Endodermal cell (in vitro differentiated cells): ENCODE measurements at regions not wholly inside any gene's neighbourhood (a gene's known extent, or its start where the extent isn't known, plus 50 kb on each side); places are given as distances from the start of the nearest gene placed in this dataset.

Experiments used
- DNase-seq: peaks from one replicate; pipeline ENCODE4 v3.0.0-alpha.2; 2017
- H3K27ac ChIP-seq: 2 replicates; pipeline ENCODE4 v1.5.1; 2013; ENCODE audit warnings: mild to moderate bottlenecking, low read depth, low read length, moderate library complexity
- H3K27me3 ChIP-seq: 2 replicates; pipeline ENCODE4 v1.6.1; 2013; ENCODE audit warnings: mild to moderate bottlenecking, low read length, moderate library complexity; ENCODE audit not compliant: insufficient read depth, control insufficient read depth, poor library complexity, severe bottlenecking
- H3K36me3 ChIP-seq: 2 replicates; pipeline ENCODE4 v1.7.0; 2013; ENCODE audit warnings: mild to moderate bottlenecking, low read length, moderate library complexity; ENCODE audit not compliant: control insufficient read depth, insufficient read depth
- H3K4me1 ChIP-seq: one replicate; pipeline ENCODE4 v1.7.0; 2013; ENCODE audit warnings: low read length; ENCODE audit not compliant: control insufficient read depth, insufficient read depth
- H3K4me3 ChIP-seq: 2 replicates; pipeline ENCODE4 v1.5.1; 2013; ENCODE audit warnings: mild to moderate bottlenecking, low read length, moderate library complexity
- H3K9ac ChIP-seq: 2 replicates; pipeline ENCODE4 v1.6.1; 2013; ENCODE audit warnings: mild to moderate bottlenecking, low read length, moderate library complexity; ENCODE audit not compliant: poor library complexity, severe bottlenecking; ENCODE audit errors: extremely low read depth
- H3K9me3 ChIP-seq: 2 replicates; pipeline ENCODE4 v1.6.1; 2013; ENCODE audit warnings: mild to moderate bottlenecking, low read length, moderate library complexity; ENCODE audit not compliant: control insufficient read depth
- H3K27ac Mint-ChIP-seq: 2 replicates; pipeline ENCODE4 v1.8.0; 2020; ENCODE audit warnings: mixed read lengths
- H3K27me3 Mint-ChIP-seq: 2 replicates; pipeline ENCODE4 v1.8.0; 2021; ENCODE audit warnings: mild to moderate bottlenecking, mixed read lengths; ENCODE audit not compliant: insufficient read depth
- H3K36me3 Mint-ChIP-seq: 2 replicates; pipeline ENCODE4 v1.8.0; 2020; ENCODE audit warnings: low read depth, mixed read lengths
- H3K4me1 Mint-ChIP-seq: 2 replicates; pipeline ENCODE4 v1.8.0; 2020; ENCODE audit warnings: mixed read lengths
- H3K4me3 Mint-ChIP-seq: 2 replicates; pipeline ENCODE4 v1.8.0; 2020; ENCODE audit warnings: mild to moderate bottlenecking, moderate library complexity, mixed read lengths
- H3K9me3 Mint-ChIP-seq: 2 replicates; pipeline ENCODE4 v1.8.0; 2020; ENCODE audit warnings: mild to moderate bottlenecking, mixed read lengths
- CTCF ChIP-seq: fragments of 200-600 bp; sonication (generic); conservative IDR thresholded peaks from 2 replicates; pipeline ENCODE4 v1.5.0; 2021; ENCODE audit warnings: antibody characterized with exemption, mild to moderate bottlenecking
- WGBS, 2 experiments: methylation state at CpG; one replicate each; pipeline versions ENCODE4 v1.1.5 to v1.1.7; 2013; ENCODE audit warnings: missing lambda C conversion rate in 2 of 2, mixed read lengths in 1 of 2; ENCODE audit not compliant: insufficient coverage in 1 of 2, insufficient read length in 1 of 2; 5-methylcytosine and 5-hydroxymethylcytosine counted together

GRCh38 chr5:173785866-173786265 lies 102.3 kb upstream of the CPEB4 start:
- no peak for DNase-seq
- Mint-ChIP-seq H3K27ac (no peak overlapping the region), H3K9me3 (no peaks in the 10 kb centered on the region), H3K4me1 (peaks cover 13% of the 10 kb centered on the region), H3K27me3 (peaks cover 13% of the 10 kb centered on the region), H3K36me3 (no peaks in the 10 kb centered on the region), H3K4me3 (no peak overlapping the region)
- Histone ChIP-seq H3K9ac (no peak overlapping the region), H3K27me3 (peaks cover 10% of the 10 kb centered on the region), H3K36me3 (no peaks in the 10 kb centered on the region), H3K4me3 (no peak overlapping the region), H3K9me3 (no peaks in the 10 kb centered on the region), H3K27ac (peak overlapping the region; percentile 78), H3K4me1 (no peaks in the 10 kb centered on the region)
- no peak for TF ChIP-seq CTCF
- WGBS, 2 experiments, result 87 to 90% methylated on average over 3 of the region's 3 CpGs

DNA sequence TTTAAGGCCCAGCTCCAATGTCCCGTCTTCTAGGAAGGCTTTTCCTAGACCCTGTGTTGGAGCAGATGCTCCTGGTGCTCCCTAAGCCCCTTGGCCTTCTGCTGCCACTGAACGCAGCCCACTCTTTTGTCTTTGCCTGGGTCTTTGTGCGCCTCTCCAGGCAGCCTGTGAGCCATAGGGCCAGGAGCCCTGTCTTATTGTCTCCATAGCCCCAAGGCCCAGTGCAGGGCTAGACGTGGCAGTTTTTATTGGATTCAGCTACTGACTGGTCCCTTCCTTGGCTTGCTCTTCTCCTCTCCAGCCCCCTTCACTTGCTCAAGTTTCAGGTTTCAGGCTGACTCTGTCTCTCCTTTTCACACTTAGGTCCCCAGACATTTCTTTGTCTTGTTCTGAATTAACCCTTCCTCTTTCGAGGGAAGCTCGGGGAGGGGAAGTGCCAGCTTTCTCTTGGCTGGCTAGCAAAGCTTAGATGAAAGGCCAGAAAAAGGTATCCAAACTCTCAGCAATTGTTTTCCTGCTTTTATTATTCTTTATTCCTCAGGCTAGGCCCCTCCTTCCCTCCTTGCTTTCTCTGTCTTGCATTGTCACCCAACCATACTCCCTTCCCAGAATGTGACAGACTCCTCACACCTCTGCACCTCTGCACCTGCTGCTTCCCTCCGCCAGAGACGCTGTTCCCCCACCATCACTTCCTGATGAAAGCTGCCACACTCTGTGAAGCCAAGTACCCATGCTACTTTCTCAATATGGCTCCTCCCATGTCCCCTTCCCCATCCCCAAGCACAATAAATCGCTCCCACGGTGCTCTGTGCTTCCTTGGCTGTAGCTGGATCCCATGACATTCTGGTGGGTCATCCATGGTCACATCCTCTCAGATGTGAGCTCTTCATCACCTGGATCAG lies 101.6 kb upstream of the CPEB4 start:
- Histone ChIP-seq H3K27ac (peak overlapping the region; percentile 78), H3K4me3 (no peak overlapping the region), H3K4me1 (no peaks in the 10 kb centered on the region), H3K36me3 (no peaks in the 10 kb centered on the region), H3K27me3 (peaks cover 7% of the 10 kb centered on the region), H3K9ac (no peak overlapping the region), H3K9me3 (no peaks in the 10 kb centered on the region)
- TF ChIP-seq CTCF, result peak; percentile 60
- H3K27me3 Mint-ChIP-seq, result peaks cover 12% of the 10 kb centered on the region
- no peaks in the 10 kb centered on the region for H3K9me3 Mint-ChIP-seq
- peak overlapping the region; percentile 31 for H3K27ac Mint-ChIP-seq
- H3K4me1 Mint-ChIP-seq, result peaks cover 13% of the 10 kb centered on the region
- WGBS, 2 experiments, result 72 to 73% methylated on average over 10 of the region's 10 CpGs
- H3K36me3 Mint-ChIP-seq, result no peaks in the 10 kb centered on the region
- DNase-seq, result peak; percentile 75
- H3K4me3 Mint-ChIP-seq, result no peak overlapping the region

DNA sequence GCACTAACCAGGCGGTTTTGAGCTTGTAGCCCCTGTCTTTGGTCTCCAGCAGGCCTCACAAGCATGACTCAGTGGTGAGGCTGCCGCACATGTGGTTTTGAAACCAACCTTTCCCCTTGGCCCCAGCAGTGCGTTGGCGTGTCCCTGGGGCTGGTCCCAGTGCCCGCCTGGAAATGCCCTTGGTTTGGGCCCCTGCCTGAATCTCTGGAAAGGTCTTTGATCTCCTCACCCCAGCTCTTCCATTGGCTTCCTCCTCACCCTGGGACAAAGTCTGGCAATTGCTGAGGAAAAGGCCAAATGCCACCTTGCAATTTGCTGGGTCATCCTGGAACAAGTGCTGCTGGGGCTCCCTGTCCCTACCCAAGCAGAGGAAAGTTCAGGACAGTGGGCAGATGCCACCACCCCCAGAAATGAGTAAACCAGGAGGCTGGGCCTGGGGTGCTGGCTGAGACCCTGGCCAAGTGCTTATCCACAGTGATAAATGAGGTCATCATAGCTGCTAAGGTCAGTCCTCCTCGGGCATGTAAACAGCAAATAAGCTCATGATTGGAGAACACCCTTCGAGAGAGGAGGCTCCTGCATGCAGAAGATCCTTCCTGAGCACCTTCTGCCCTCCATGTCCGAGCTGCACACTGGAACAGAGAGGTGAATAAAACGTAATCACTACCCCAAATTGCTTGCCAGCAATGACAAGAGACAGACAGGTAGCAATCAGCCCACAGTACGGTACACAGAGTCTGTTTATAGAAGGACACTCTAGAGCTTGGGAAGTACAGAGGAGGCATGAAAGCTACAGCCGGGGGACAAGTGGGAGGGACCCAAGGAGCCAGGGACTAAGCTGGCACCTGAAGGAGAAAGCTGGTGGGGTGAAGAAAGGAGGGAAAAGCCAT lies 98.9 kb upstream of the CPEB4 start:
- no peaks in the 10 kb centered on the region for H3K27me3 ChIP-seq
- H3K9me3 ChIP-seq, result no peaks in the 10 kb centered on the region
- no peak overlapping the region for H3K27ac ChIP-seq
- Mint-ChIP-seq H3K4me3 (no peak overlapping the region), H3K27ac (no peak overlapping the region), H3K36me3 (no peaks in the 10 kb centered on the region), H3K27me3 (peaks cover 3% of the 10 kb centered on the region), H3K9me3 (no peaks in the 10 kb centered on the region), H3K4me1 (peaks cover 7% of the 10 kb centered on the region)
- H3K4me3 ChIP-seq, result no peak overlapping the region
- TF ChIP-seq CTCF, result no peak
- 87 to 93% methylated on average over 10 to 11 of the region's 11 CpGs for WGBS, 2 experiments
- no peak for DNase-seq
- H3K4me1 ChIP-seq, result no peaks in the 10 kb centered on the region
- H3K36me3 ChIP-seq, result no peaks in the 10 kb centered on the region
- no peak overlapping the region for H3K9ac ChIP-seq
